ENCODE measurements at regions not wholly inside any gene's neighbourhood (a gene's known extent, or its start where the extent isn't known, plus 50 kb on each side); places are given as distances from the start of the nearest gene placed in this dataset.

DNA sequence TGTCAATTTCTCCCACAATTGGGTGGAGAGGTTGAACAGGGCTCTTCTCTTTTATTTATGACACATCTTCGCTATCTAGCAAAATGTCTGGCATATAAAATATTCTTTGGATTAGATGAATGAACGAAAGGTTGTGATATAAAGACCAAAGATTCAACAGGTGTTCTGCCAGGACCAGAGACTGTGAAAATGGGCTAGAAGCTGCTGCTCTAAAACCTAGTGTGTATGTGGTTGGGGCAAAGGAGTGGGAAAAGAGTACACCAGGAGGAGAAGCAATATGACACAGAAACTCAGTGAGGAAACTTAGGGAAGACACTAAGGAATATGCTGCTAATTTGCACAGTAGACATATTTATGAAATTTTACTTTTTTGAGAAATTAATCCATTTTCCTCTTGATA, 102.0 kb upstream of the CCDC80 start:
- no peak overlapping the region for H3K4me2 ChIP-seq (ENCODE audit: low read depth, low read length, poor library complexity, severe bottlenecking)
- H3K9me2 ChIP-seq (replicated peaks; ENCODE audit: insufficient read depth, low read length) = no peaks in the 10 kb centered on the region
- no peaks in the 10 kb centered on the region for H4K20me1 ChIP-seq (ENCODE audit: low read depth, low read length)
- H2AFZ ChIP-seq (ENCODE audit: low read depth, low read length, severe bottlenecking) = no peak overlapping the region
- no peak overlapping the region for H3K9ac ChIP-seq (ENCODE audit: low read length)
- H3K4me3 ChIP-seq (ENCODE audit: insufficient read depth, low read length, poor library complexity, severe bottlenecking) = no peak overlapping the region
- H3K27me3 ChIP-seq (ENCODE audit: low read length) = no peaks in the 10 kb centered on the region
- no peak overlapping the region for H3K27ac ChIP-seq (ENCODE audit: low read depth, low read length)
- no peaks in the 10 kb centered on the region for H3K9me3 ChIP-seq (ENCODE audit: insufficient read depth, low read length)
- no peaks in the 10 kb centered on the region for H3K36me3 ChIP-seq (ENCODE audit: low read length)
- TF ChIP-seq EZH2phosphoT487 (conservative IDR thresholded peaks at IDR 0.05; ENCODE audit: low read length) = no peak
- TF ChIP-seq, protein P1, sequence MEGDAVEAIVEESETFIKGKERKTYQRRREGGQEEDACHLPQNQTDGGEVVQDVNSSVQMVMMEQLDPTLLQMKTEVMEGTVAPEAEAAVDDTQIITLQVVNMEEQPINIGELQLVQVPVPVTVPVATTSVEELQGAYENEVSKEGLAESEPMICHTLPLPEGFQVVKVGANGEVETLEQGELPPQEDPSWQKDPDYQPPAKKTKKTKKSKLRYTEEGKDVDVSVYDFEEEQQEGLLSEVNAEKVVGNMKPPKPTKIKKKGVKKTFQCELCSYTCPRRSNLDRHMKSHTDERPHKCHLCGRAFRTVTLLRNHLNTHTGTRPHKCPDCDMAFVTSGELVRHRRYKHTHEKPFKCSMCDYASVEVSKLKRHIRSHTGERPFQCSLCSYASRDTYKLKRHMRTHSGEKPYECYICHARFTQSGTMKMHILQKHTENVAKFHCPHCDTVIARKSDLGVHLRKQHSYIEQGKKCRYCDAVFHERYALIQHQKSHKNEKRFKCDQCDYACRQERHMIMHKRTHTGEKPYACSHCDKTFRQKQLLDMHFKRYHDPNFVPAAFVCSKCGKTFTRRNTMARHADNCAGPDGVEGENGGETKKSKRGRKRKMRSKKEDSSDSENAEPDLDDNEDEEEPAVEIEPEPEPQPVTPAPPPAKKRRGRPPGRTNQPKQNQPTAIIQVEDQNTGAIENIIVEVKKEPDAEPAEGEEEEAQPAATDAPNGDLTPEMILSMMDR (IDR thresholded peaks at IDR 0.05; ENCODE audit: insufficient read depth, low read length, poor library complexity, severe bottlenecking) = no peak
- H3K79me2 ChIP-seq (ENCODE audit: insufficient read depth, low read length) = no peaks in the 10 kb centered on the region
- H3F3A ChIP-seq (ENCODE audit: insufficient read depth) = no peaks in the 10 kb centered on the region

DNA sequence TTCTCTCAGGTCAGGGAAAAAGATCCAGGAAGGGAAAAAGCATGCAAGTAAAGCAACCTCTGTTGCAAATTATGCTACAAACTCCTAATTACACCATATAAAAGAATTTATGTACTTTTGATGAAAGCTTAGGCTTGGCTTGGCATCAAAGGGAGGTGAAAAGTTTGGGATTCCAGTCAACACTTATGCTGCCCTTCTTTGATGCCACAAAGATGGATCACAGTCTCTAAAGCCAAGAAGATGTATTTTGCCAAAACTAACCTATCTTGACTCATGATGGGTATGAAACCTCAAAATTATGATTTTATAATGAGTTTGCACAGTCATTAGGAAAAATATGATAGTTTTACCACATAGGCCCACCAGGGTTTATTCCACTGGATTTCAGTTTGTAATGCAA, 101.0 kb upstream of the CCDC80 start:
- Histone ChIP-seq H3K9ac (ENCODE audit: low read length) (no peak overlapping the region), H3K27ac (ENCODE audit: low read depth, low read length) (no peak overlapping the region)

DNA sequence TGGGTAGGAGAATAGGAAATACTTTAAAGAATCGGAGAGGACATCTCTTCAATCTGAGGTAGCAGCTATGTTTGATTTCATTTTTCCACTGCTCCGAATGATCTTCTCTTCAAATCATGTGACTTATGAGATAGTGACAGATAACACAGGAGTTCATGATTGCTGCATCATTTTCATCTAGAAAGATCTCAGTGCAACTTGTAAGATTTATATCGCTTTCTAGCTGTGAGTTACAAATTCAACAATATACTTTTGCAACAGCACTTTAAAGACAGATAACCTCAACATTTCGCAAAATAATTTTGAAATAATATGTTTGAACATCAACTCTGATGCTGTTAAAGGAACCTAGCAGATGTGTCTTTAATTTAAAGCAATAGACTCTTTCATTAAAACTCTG, 99.9 kb upstream of the CCDC80 start:
- Histone ChIP-seq H3K36me3 (ENCODE audit: low read length) (no peaks in the 10 kb centered on the region), H3K9me2 (replicated peaks; ENCODE audit: insufficient read depth, low read length) (no peaks in the 10 kb centered on the region), H3K4me2 (ENCODE audit: low read depth, low read length, poor library complexity, severe bottlenecking) (no peak overlapping the region), H3K9me3 (ENCODE audit: insufficient read depth, low read length) (no peaks in the 10 kb centered on the region), H3K27me3 (ENCODE audit: low read length) (no peaks in the 10 kb centered on the region), H3K27ac (ENCODE audit: low read depth, low read length) (no peak overlapping the region), H2AFZ (ENCODE audit: low read depth, low read length, severe bottlenecking) (no peak overlapping the region), H3K9ac (ENCODE audit: low read length) (no peak overlapping the region), H4K20me1 (ENCODE audit: low read depth, low read length) (no peaks in the 10 kb centered on the region), H3K79me2 (ENCODE audit: insufficient read depth, low read length) (no peaks in the 10 kb centered on the region), H3F3A (ENCODE audit: insufficient read depth) (no peaks in the 10 kb centered on the region), H3K4me3 (ENCODE audit: insufficient read depth, low read length, poor library complexity, severe bottlenecking) (no peak overlapping the region)
- no peak for TF ChIP-seq EZH2phosphoT487 (conservative IDR thresholded peaks at IDR 0.05; ENCODE audit: low read length)
- TF ChIP-seq, protein P1 (IDR thresholded peaks at IDR 0.05; ENCODE audit: insufficient read depth, low read length, poor library complexity, severe bottlenecking) = no peak

More for the DNA sequence above, 101.0 kb upstream of the CCDC80 start:
- Histone ChIP-seq H3K36me3 (ENCODE audit: low read length) (no peaks in the 10 kb centered on the region), H3K27me3 (ENCODE audit: low read length) (no peaks in the 10 kb centered on the region), H3K9me2 (replicated peaks; ENCODE audit: insufficient read depth, low read length) (no peaks in the 10 kb centered on the region), H2AFZ (ENCODE audit: low read depth, low read length, severe bottlenecking) (no peak overlapping the region), H3K9me3 (ENCODE audit: insufficient read depth, low read length) (no peaks in the 10 kb centered on the region), H3K4me3 (ENCODE audit: insufficient read depth, low read length, poor library complexity, severe bottlenecking) (no peak overlapping the region), H3F3A (ENCODE audit: insufficient read depth) (no peaks in the 10 kb centered on the region), H3K79me2 (ENCODE audit: insufficient read depth, low read length) (no peaks in the 10 kb centered on the region), H4K20me1 (ENCODE audit: low read depth, low read length) (no peaks in the 10 kb centered on the region), H3K4me2 (ENCODE audit: low read depth, low read length, poor library complexity, severe bottlenecking) (no peak overlapping the region)
- no peak for TF ChIP-seq EZH2phosphoT487 (conservative IDR thresholded peaks at IDR 0.05; ENCODE audit: low read length)
- TF ChIP-seq, protein P1 (IDR thresholded peaks at IDR 0.05; ENCODE audit: insufficient read depth, low read length, poor library complexity, severe bottlenecking) = no peak

Measured in SU-DHL-6 (cell line).